ENCODE measurements at regions not wholly inside any gene's neighbourhood (a gene's known extent, or its start where the extent isn't known, plus 50 kb on each side); places are given as distances from the start of the nearest gene placed in this dataset.

DNA sequence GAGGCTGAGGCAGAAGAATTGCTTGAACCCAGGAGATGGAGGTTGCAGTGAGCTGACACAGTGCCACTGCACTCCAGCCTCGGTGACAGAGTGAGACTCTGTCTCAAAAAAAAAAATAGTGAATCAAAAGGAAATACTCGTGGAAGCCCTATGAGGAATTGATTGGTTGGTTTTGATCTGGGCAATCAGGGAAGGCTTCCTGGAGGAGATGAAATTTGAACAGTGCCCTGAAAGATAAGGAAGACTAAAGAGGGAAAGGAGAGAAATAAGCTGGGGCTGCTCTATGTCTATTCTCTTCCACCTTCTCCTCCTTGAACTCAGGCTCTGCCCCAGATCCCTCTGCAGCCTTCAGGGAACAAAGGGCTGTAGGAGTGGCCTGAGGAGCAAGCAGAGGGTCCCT is 54.1 kb downstream of the IRF2BPL start:
- no peak for DNase-seq

DNA sequence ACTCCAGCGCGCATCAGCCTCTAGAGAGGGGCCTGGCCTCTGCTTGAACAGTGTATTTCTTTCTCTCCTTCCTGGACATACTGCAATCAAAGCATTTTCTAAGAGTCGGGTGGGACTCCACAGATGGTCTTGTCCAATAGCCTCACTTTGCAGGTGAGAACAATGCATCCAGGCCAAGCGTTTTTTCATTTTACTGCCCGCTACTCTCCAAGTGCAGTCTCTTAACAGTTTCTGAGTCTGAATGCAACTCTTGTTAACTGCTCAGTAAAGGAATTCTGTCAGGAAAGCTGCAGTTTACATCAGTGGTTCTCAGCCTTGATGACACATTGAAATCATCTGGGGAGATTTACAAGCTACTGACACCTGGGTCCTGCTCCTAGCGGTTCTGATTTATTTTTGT is 57.0 kb downstream of the IRF2BPL start:
- DNase-seq, result no peak

DNA sequence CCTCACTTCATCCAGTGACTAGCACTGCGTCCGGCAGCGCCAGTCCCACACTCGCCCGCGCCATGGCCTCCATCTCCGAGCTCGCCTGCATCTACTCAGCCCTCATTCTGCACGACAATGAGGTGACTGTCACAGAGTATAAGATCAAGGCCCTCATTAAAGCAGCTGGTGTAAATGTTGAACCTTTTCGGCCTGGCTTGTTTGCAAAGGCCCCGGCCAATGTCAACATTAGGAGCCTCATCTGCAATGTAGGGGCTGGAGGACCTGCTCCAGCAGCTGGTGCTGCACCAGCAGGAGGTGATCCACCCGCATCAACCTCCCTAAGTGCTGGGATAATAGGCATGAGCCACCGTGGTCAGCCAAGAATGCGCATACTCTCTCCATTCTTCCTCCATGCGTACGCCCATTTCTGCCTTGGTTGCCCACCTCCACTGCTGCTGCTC is 59.9 kb downstream of the IRF2BPL start:
- no peak for DNase-seq

DNA sequence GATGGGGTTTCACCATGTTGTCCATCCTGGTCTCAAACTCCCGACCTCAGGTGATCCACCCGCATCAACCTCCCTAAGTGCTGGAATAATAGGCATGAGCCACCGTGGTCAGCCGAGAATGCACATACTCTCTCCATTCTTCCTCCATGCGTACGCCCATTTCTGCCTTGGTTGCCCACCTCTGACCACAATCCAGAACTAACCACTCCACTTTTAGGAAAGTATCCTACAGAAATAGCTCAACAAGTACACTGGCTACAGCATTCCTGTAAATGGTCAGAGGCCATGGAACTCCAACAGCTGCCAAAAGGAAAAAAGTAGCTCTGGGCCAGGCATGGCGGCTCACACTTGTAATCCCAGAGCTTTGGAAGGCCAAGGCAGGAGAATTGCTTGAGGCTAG is 60.7 kb downstream of the IRF2BPL start:
- DNase-seq, result no peak

DNA sequence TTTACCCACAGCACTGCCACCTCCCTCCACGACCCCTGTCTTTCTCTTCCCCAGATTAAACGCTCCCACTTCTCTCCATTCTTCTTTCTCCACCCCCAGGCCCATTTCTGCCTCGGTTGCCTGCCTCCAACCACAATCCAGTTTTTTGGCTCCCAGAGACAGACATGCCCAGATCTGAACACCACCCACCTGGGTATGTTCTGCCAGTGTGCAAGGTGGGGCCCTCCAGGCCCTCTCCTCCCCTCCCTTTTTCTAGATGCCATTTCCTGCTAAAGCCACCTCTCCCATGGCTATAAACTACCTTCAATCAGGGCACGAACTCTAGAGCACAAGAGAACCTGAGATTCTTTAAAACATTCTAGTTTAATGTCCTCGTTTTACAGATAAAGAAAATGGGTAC is 63.3 kb downstream of the IRF2BPL start:
- no peak for DNase-seq

DNA sequence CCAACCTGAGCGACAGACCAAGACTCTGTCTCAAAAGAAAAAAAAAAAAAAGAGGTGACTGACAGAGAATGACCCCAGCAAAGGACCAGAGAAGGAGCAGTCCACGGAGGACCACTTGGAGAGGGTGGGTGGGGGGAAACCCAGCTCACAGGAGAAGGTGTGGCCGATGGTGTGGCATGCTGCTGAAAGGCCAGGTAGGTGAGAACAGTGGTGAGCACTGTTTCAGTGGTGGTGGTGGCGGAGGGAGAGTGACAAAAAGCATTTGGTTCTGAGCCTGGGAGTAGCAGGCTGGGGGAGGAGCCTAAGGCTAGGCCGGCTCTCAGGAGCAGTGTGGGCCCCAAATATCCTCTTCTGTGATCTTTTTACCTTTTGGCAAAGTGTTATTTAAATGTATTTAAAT is 63.8 kb downstream of the IRF2BPL start:
- no peak for DNase-seq

DNA sequence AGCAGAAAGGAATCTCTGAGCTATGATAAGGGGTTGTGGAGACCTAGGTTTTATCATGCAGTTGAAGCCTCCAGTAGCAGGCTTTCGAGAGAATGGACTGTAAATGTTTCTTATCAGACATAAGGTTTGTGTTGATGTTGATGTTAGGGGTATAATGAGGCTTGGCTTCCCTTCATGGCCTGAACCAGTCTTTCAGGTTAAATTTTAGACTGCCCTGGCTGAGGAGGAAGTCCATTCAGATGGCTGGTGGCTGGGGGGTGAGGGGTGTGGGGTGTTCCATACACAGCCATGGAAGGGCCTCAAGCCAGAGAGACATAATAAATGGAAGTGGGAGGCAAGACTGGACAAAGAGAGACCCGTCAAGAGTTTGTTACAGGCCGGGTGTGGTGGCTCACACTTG is 65.1 kb downstream of the IRF2BPL start:
- no peak for DNase-seq

DNA sequence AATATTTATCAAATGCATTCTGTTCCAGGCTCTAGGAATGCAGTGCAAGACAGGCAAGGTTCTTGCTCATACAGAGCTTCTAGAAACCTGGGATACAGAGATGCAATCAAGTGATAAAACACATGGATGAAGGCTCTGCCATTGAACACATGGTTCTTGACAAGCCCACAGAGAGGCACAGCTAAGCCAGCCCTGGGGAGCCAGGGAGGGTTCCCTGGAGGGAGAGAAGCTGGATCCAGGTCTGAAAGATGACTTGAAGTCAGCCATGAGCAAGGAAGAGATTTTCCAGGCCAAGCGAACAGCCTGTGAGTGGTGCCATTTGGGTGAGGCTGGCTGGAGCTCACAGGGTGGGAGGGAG is 66.2 kb downstream of the IRF2BPL start:
- DNase-seq, result no peak

DNA sequence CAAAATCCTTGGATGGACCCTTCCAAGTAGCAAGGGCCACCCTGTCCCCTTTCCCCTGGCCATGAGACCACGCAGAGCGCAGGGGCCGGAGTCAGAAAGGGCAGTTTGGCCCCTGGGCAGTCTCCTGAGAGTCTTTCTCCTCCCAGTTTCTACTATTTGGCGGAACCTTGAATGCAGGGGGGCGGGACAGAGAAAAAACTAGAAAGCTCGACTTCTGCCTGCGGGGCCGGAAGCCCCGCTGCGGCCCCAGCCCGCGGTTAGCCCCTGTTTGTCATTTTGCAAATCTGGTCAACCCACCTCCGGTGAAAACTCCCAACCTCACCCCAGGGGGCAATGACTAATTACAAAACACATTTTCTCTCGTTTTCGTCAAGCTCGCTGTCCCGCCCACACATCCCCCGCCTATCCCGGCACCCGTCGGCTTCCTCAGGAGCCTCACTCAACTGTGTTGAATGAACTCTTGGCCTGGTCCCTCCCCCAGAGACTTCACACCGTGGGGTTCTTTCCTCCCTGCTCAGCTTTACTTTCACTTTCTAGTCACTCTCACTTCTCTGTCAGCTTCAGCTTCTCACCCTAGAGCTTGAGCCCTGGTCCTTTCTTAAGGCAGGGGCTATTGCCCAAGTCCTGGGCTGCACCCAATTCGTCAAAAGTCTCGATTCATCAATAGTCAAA is 66.7 kb downstream of the IRF2BPL start:
- peak; percentile 95 for DNase-seq

DNA sequence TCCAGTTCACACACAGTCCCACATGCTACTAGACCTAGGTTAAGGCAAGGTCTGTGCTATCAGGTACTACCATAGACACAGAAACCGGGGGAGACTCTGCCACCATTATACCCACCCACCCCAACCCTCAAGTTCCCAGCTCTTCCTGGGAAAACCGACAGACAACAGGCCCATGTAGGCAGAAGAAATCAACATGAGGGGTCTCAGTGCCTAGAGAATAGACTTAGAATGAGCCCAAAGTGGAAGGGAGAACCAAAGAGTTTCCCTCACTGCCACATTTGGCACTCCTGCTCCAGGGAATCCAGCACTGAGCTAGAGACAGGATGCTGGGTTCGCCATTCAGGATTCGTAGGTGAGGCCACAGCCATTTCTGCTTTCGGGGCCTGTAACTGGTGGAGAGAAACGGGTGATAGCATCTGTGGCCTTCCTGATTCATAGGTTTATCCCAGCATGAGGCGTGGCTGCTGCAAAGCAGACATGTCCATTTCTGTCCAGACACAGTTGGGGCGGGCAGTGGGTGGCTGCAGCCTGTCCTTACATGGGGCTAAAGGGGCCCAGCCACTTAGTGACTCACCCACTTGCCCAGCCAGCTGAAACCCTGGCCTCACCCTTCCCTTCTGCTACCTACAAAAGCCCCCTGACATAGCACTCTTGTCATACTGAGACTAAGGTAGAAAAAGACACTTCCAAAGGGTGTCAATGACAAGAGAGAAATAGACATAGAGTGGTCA is 69.4 kb downstream of the IRF2BPL start:
- DNase-seq, result no peak

DNA sequence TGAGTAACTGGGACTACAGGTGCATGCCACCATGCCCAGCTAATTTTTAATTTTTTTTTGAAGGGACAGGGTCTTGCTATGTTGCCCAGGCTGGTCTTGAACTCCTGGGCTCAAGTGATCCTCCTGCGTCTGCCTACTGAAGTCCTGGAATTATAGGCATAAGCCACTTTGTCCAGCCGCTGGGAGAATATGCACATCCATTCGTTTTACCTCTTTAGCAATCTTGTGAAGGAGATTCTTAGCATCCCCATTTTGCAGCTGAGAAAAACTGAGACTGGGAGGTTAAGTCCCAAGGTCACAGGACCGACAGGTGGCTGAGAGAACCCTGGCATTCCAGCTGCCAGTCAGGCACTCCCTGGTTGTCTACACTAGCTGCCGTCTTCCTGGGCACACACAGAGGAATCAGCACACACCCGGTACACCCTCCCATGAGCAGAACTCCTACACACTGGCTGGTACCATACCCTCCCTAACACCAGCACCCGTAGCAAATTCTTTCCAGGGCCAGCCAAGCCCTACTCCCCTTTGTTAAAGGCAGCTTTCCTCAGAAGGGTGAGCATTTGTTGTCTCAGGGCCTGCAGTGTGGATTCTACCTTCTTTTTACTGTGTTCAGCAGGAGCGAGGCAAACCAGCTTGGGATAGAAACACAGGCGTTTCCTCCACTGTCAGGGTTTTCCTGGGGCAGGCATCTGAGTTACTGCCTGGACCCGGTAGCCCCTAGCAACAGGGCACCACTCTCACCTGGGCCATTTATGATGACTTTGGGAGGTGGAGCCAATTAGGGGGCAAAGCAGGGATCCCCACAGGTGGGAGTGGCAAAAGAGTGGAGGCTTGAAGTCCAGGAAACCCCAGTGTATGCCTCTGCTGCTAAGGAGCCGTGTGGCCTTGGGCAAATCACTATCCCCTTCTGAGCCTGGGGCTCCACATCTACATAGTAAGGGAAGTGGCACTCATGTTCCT is 70.2 kb downstream of the IRF2BPL start:
- no peak for DNase-seq

DNA sequence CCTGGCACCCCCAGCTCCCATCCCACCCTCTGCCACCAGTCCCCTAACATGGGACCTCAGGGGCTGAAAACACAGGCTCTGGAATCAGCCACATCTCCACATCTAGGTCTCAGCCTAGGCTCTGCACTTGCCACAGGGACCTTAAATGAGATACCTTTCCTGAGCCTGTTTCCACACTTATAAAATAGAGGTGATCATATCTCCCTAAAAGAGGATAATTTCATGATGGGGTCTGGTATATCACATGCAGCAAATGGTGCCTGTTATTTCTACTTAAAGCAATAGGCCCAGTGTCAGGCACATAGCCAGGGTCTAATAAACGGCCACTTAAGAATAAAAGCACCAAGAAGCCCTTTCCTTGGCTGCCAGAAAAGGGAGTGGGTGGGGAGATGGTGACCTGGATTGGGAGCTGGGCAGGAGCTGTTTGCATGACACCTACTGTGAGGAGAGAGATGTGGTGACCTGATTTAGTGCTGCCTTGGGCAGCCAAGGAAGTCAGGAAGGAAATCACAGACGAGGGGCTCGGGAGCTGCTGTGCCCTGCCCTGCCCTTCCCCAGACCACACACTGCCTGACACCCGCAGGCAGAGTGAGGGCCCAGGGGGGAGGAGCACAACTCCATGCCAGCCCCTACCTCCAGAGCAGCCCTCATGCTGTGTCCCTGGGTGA is 71.2 kb downstream of the IRF2BPL start:
- DNase-seq, result no peak

DNA sequence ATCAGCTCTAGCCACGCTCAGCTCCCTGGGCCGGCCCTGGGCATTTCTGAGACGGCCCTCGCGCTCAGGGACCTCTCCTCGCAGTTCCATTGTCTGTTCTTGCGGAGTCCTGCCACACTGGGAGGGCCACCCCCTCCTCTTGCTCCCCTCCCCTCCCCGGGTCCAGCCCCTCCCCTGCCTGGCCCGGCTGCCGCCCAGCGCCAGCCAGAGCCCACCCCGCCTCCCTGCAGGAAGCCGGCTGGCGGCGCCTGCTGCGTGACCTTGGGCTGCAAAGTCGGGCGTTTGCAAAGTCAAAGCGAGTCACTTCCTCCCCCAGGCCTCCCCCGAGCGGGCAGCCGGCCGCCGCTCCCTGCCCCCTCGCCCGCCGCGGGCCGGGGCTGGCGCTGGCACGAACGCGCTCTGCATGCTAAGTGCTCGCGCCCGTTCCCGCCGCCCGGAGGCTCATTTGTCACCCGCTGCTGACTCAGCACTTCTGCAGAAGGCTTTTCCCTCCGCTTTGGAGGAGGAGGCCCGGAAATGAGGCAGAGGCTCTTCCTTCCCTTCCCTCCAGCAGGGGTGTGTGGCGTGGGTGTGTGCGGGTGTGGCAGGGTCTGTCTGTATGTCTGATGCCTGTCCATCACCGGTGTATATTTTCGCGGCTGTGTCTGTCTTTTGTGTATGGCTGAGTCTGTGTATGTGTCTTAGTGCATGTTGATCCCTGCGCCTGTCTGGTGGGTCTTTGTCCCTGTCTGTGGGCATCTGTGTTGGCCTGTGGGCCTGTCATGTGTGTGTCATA is 72.0 kb downstream of the IRF2BPL start:
- DNase-seq, result peak; percentile 80

DNA sequence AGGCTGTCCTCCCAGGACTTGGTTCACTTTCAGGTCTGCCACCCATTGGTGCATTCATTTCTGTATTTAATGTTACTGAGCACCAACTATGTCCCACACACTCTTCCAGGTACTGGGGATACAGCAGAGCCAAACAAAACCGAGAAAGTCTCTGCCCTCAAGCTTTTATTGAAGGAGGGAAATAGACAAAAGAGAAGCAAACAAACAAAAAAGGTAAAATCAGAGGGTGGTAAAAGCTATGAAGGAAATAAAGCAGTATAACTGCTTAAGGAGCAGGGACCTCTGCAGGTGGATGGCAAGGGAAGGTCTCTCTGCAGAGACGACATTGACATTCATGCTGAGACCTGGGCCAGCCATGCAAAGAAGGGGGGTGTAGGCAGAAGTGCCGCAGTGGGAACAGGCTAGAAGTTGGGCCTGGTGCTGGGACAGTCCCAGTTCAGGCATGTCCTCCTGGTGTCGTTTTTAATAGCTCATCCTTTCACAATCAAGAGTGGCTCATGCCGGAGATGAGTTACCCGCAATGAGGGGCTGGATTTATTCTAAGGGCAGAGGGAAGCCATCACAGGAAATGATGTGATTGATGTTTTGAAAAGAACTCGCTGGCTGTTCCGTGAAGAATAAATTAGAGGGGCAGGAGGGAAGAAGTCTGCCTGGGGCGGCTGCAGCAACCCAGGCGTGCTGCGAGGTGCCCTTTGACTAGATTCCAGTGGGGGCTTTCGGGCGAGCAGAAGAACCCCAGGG is 72.8 kb downstream of the IRF2BPL start:
- DNase-seq, result peak; percentile 53

DNA sequence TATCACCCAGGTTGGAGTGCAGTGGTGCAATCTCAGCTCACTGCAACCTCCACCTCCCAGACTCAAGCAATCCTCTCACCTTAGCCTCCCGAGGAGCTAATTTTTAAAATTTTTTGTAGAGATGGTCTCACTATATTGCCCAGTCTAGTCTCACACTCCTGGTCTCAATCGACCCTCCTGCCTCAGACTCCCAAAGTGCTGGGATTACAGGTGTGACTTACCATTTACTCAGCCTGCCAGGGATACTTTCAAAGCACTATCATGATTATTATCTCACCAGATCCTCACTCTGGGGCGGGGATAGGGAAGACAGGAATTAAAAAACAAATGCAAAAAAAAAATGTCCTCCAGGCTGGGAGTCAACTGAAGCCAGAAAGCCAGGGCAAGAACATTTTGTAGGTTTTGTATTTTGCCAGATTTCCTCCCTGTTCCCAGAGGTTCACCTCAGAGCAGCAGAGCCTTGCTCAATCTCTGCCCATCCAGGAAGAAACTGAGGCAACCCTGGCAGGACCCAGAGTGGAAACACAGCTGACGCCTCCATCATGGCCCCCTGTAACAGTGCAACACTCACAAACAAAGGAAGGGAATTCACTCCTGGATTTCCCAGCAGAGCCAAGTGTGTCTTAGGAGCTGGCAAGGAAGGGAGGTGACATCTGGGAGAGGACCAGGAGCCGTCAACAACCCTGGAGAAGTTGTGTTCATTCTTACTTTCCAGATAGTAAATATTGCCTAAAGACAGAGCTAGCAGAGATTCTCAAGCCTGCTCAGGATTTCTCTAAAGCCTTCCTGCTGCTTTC is 73.9 kb downstream of the IRF2BPL start:
- no peak for DNase-seq

DNA sequence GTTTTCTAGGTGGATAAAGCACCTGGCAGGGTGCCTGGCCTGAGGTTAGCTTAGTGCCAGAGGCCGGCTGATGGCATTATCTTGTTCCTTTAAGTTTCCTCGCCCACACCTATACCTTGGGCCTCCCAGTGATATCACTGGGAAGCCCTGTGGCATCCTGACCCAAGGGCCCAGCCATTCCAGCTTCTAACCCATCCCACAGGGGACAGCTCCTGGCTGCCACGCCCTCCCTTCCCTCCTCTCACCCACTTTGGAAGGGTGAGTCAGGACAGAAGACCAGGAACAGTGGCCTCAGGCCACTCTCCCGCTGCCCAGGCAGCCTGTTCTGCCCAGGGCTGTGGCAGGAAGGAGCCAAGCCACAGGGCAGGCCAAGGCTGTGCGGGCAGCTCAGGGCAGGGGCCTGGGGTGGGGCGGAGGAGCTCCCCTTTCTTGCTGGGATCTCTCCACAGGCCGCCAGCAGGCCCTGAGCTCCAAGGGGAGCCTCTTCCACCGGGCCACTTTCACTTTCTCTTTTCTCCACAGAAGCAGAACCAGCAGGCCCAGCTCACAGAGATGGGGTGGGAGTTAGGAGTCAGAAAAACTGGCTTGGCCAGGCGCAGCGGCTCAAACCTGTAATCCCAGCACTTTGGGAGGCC is 75.1 kb downstream of the IRF2BPL start:
- no peak for DNase-seq

DNA sequence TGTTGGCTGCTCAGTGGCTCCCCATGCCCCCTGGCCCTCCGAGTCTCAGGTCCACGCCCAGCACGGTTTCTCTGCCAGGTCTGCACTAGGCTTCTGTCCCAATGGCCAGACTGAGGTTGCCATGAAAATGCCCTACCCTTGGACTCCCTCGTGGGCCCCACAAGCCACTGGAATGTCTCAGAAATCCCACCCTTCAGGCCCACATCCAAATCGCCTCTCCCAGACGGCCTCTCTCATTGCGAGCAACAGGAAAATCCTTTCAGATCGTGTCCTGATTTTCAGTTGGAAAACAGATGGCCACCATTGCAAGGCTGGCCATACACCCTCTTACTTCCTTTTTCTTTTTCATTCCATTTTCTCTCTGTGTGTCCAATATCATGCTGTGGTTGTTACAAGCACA is 77.3 kb downstream of the IRF2BPL start:
- DNase-seq, result no peak

DNA sequence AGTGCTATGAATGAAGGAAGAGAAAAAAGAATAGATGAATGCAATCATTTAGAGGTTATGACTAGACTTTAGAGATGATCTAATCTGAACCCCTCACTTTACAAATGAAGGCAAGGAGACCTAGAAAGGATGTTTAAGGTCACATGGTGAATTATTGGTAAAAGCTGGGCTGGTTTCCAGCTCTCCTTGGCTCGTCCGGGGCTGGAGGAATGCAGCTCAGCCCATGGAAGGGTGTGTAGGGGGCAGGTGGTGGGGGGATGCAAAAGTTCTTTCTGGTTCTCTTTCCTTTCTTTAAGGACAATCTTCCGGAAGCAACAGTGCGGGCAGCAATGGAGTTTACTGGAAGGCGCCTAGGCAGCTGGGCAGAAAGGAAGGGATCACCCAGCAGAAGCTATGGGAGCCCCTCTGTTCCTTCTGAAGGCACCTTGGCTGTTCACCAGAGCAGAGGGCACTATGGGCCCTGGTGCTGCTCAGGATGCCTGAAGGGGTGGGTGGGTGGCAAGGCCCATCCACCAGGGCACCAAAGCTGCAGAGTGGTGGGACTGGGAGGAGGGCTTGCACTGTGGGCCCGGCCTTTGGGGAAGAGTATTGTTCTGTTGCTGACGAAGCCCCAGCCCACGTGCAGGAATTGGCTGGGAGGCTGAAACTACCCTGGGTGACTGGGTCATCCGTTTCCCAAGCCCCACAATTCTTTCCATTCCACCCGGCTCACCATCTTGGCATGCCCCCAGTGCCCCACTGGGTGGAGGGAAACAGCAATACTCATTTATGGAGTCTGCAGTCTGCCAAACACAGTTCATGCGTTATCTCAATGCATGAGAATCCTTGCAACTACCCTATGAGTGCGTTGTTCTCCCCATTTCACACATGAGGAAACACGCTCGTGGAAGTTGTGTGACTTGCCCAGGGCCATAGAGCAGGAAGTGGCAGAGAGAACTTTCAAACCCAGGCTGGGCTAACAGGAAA is 78.2 kb downstream of the IRF2BPL start:
- DNase-seq, result no peak

DNA sequence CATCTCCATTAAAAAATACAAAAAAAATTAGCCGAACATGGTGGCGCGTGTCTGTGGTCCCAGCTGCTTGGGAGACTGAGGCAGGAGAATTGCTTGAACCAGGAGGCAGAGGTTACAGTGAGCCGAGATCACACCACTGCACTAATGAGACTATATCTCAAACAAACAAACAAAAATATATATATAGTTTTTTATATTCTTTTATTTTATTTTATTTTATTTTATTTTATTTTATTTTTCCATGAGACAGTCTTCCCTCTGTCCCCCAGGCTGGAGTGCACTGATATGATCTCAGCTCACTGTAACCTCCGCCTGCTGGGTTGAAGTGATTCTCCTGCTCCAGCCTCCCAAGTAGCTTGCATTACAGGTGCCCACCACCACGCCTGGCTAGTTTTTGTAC is 79.5 kb downstream of the IRF2BPL start:
- DNase-seq, result no peak
